Spleen (tissue), 11 donors: ENCODE measurements at regions not wholly inside any gene's neighbourhood (a gene's known extent, or its start where the extent isn't known, plus 50 kb on each side); places are given as distances from the start of the nearest gene placed in this dataset.

ENCODE experiments used
- DNase-seq: peaks from one replicate; pipeline ENCODE4 v3.0.0-alpha.2; 2020
- H3K27ac ChIP-seq, 8 donors: fragments of 200-600 bp; sonication (generic) in 7 of 8; 1 replicate in 4 of 8; 2 replicates in 4 of 8; pipeline versions ENCODE4 v1.5.0 to v1.8.0; 2016 to 2021; ENCODE audit warnings: inconsistent platforms in 4 of 8, mild to moderate bottlenecking in 4 of 8, moderate library complexity in 1 of 8
- H3K27me3 ChIP-seq, 7 donors: fragments of 200-600 bp; sonication (generic) in 6 of 7; replicated peaks in 1 of 7; 1 replicate in 4 of 7; 2 replicates in 3 of 7; pipeline versions ENCODE4 v1.5.0 to v1.8.0; 2016 to 2021; ENCODE audit warnings: inconsistent platforms in 3 of 7, mild to moderate bottlenecking in 1 of 7
- H3K36me3 ChIP-seq, 6 donors: fragments of 200-600 bp; sonication (generic) in 5 of 6; 1 replicate in 4 of 6; 2 replicates in 2 of 6; pipeline versions ENCODE4 v1.5.0 to v1.8.0; 2016 to 2021; ENCODE audit warnings: inconsistent platforms in 2 of 6
- H3K4me1 ChIP-seq, 6 donors: fragments of 200-600 bp; sonication (generic) in 5 of 6; 1 replicate in 3 of 6; 2 replicates in 3 of 6; pipeline versions ENCODE4 v1.5.0 to v1.8.0; 2016 to 2021; ENCODE audit warnings: inconsistent platforms in 3 of 6
- H3K4me3 ChIP-seq, 8 donors: fragments of 200-600 bp; sonication (generic) in 7 of 8; 1 replicate in 4 of 8; 2 replicates in 4 of 8; pipeline versions ENCODE4 v1.5.0 to v1.8.0; 2016 to 2021; ENCODE audit warnings: inconsistent platforms in 4 of 8, mild to moderate bottlenecking in 4 of 8, moderate library complexity in 2 of 8
- H3K9me3 ChIP-seq, 8 donors: fragments of 200-600 bp; sonication (generic) in 7 of 8; 1 replicate in 4 of 8; 2 replicates in 4 of 8; pipeline versions ENCODE4 v1.5.0 to v1.8.0; 2016 to 2021; ENCODE audit warnings: inconsistent platforms in 4 of 8
- CTCF ChIP-seq, 11 experiments: fragments of 200-600 bp in 7 of 11; fragments of 450-650 bp in 4 of 11; sonication (generic) in 4 of 11; IDR thresholded peaks in 8 of 11; conservative IDR thresholded peaks in 3 of 11; 1 replicate in 7 of 11; 2 replicates in 4 of 11; pipeline versions ENCODE4 v1.4.0 to v1.8.0; 2016 to 2021; ENCODE audit warnings: antibody characterized with exemption in 11 of 11, inconsistent platforms in 4 of 11, mild to moderate bottlenecking in 1 of 11
- POLR2A ChIP-seq, 3 donors: fragments of 450-650 bp; IDR thresholded peaks; one replicate each; pipeline ENCODE4 v1.5.1; 2017; ENCODE audit warnings: antibody characterized with exemption in 3 of 3, mild to moderate bottlenecking in 1 of 3
- POLR2AphosphoS5 ChIP-seq, 3 donors: sonication (generic); formaldehyde crosslinking; IDR thresholded peaks; one replicate each; pipeline ENCODE4 v1.5.1; 2017; ENCODE audit warnings: antibody characterized with exemption in 3 of 3
- WGBS, 5 donors: extraction: QIAGEN DNeasy Blood & Tissue Kit in 3 of 5; methylation state at CpG; one replicate each; pipeline versions ENCODE4 v1.1.5 to v1.1.7; 2013 to 2018; 5-methylcytosine and 5-hydroxymethylcytosine counted together
- intact Hi-C: fragments of 100-400 bp; cut with DNase I; formaldehyde crosslinking; loops from one replicate; pipeline ENCODE4 v1.15.0; 2023; ENCODE audit warnings: low total_unique reads
- donor health status: healthy with polysubstance abuse.
- donor health status: DM: no; HTN: no; CAD: no; lungs with moderate emphysema.
- donor health status: DM: no; HTN: no; CAD: no.
- donor health status: Bipolar disorder and iron deficiency.
- donor health status: healthy.
- donor health status: DM: no; HTN: no; CAD: no.
- donor health status: DM: yes; HTN: yes; CAD: no.

- no peak for DNase-seq
- WGBS, 5 donors, result 89 to 100% (median 90%) methylated on average over 1 of the region's 1 CpG
- Histone ChIP-seq H3K36me3 (no peaks in the 10 kb centered on the region), H3K9me3 (no peaks in the 10 kb centered on the region), H3K4me3 (no peak overlapping the region), H3K27me3 (no peaks in the 10 kb centered on the region), H3K27ac (peak overlapping the region in 3 of 8 donors; percentile 19 to 72 (median 28)), H3K4me1 (peaks cover 18 to 55% (median 27%) of the 10 kb centered on the region in 6 donors)
- intact Hi-C loops, result no loop called here
- TF ChIP-seq POLR2AphosphoS5 (IDR thresholded peaks at IDR 0.05) (no peak), CTCF (IDR thresholded peaks at IDR 0.05 in 8 of 11, conservative IDR thresholded peaks at IDR 0.05 in 3 of 11) (no peak)
These were observed 165.4 kb downstream of the KCTD12 start for GRCh38 chr13:76720821-76721220.

- intact Hi-C loops, result no loop called here
- H3K9me3 ChIP-seq, result no peaks in the 10 kb centered on the region
- H3K4me3 ChIP-seq, result no peak overlapping the region
- WGBS, 5 donors, result 33 to 95% (median 75%) methylated on average over 1 of the region's 1 CpG
- no peak for TF ChIP-seq POLR2A (IDR thresholded peaks at IDR 0.05)
- no peak for TF ChIP-seq CTCF (IDR thresholded peaks at IDR 0.05 in 8 of 11, conservative IDR thresholded peaks at IDR 0.05 in 3 of 11)
- no peak for TF ChIP-seq POLR2AphosphoS5 (IDR thresholded peaks at IDR 0.05)
- peaks cover 18 to 51% (median 26%) of the 10 kb centered on the region in 6 donors for H3K4me1 ChIP-seq
- H3K36me3 ChIP-seq, result no peaks in the 10 kb centered on the region
- peak overlapping the region in 3 of 8 donors; percentile 19 to 72 (median 28) for H3K27ac ChIP-seq
- DNase-seq, result no peak
- no peaks in the 10 kb centered on the region for H3K27me3 ChIP-seq
These were observed 165.8 kb downstream of the KCTD12 start for GRCh38 chr13:76720416-76720815.

GRCh38 chr13:76719955-76720354 lies 166.2 kb downstream of the KCTD12 start:
- intact Hi-C loops, result no loop called here
- H3K9me3 ChIP-seq, result no peaks in the 10 kb centered on the region
- no peak for DNase-seq
- H3K4me3 ChIP-seq, result no peak overlapping the region
- H3K27me3 ChIP-seq, result no peaks in the 10 kb centered on the region
- TF ChIP-seq CTCF (IDR thresholded peaks at IDR 0.05 in 8 of 11, conservative IDR thresholded peaks at IDR 0.05 in 3 of 11) (no peak), POLR2AphosphoS5 (IDR thresholded peaks at IDR 0.05) (no peak), POLR2A (IDR thresholded peaks at IDR 0.05) (no peak)
- no peaks in the 10 kb centered on the region for H3K36me3 ChIP-seq
- peak overlapping the region in 2 of 8 donors; percentile 19 to 72 for H3K27ac ChIP-seq
- WGBS, 5 donors, result 81 to 100% (median 97%) methylated on average over 2 of the region's 2 CpGs
- H3K4me1 ChIP-seq, result peaks cover 17 to 48% (median 23%) of the 10 kb centered on the region in 6 donors

- no peak overlapping the region for H3K4me3 ChIP-seq
These were observed 169.1 kb downstream of the KCTD12 start for GRCh38 chr13:76717092-76717491.

More at GRCh38 chr13:76717092-76717491, 169.1 kb downstream of the KCTD12 start:
- no peaks in the 10 kb centered on the region for H3K9me3 ChIP-seq
- H3K27ac ChIP-seq, result no peak overlapping the region
- no peaks in the 10 kb centered on the region for H3K36me3 ChIP-seq
- TF ChIP-seq CTCF (IDR thresholded peaks at IDR 0.05 in 8 of 11, conservative IDR thresholded peaks at IDR 0.05 in 3 of 11) (no peak), POLR2AphosphoS5 (IDR thresholded peaks at IDR 0.05) (no peak), POLR2A (IDR thresholded peaks at IDR 0.05) (no peak)
- H3K27me3 ChIP-seq, result no peaks in the 10 kb centered on the region
- no peak for DNase-seq
- peaks cover 0 to 20% (median 2%) of the 10 kb centered on the region in 6 donors for H3K4me1 ChIP-seq
- 70 to 88% (median 79%) methylated on average over 1 of the region's 1 CpG for WGBS, 5 donors
- intact Hi-C loops, result no loop called here
